H1 (cell line): ENCODE measurements at regions not wholly inside any gene's neighbourhood (a gene's known extent, or its start where the extent isn't known, plus 50 kb on each side); places are given as distances from the start of the nearest gene placed in this dataset.

ENCODE experiments used
- CTCF ChIA-PET: fragments of 300-600 bp; sonication (Branson Sonifier 250); formaldehyde crosslinking; loops from one replicate; lab custom pipeline; 2021; ENCODE audit not compliant: partially characterized antibody; lab: Charles Lee
- POLR2A ChIA-PET: fragments of 300-600 bp; sonication (Branson Sonifier 250); formaldehyde crosslinking; loops from one replicate; lab custom pipeline; 2021; ENCODE audit warnings: inconsistent platforms; ENCODE audit not compliant: partially characterized antibody; lab: Charles Lee
- DNase-seq, 2 experiments: peaks; one replicate each; pipeline versions ENCODE4 v3.0.0 to v3.0.0-alpha.2; 2010 to 2022; ENCODE audit warnings: low spot score in 2 of 2, low read depth in 1 of 2, mixed read lengths in 1 of 2
- FAIRE-seq: peaks from 2 replicates; lab custom pipeline; 2011; peaks lifted over from hg19 to GRCh38; lab: Jason Lieb, UNC
- H2AFZ ChIP-seq: 2 replicates; pipeline ENCODE4 v1.8.1; 2012; ENCODE audit warnings: low read length, inconsistent platforms
- H2AK5ac ChIP-seq: 2 replicates; pipeline ENCODE4 v1.6.1; 2013; ENCODE audit warnings: low read depth, low read length
- H2BK120ac ChIP-seq: replicated peaks from 2 replicates; pipeline ENCODE3; 2013; ENCODE audit warnings: low read depth, low read length, inconsistent platforms
- H2BK12ac ChIP-seq: 2 replicates; pipeline ENCODE4 v1.6.1; 2013; ENCODE audit warnings: low read depth, low read length
- H2BK15ac ChIP-seq: 2 replicates; pipeline ENCODE4 v1.6.1; 2013; ENCODE audit warnings: low read length
- H2BK20ac ChIP-seq: 2 replicates; pipeline ENCODE4 v1.6.1; 2013; ENCODE audit warnings: low read length
- H2BK5ac ChIP-seq: 2 replicates; pipeline ENCODE4 v1.6.1; 2013; ENCODE audit warnings: low read depth, low read length
- H3K14ac ChIP-seq: 2 replicates; pipeline ENCODE4 v1.6.1; 2013; ENCODE audit warnings: inconsistent platforms; ENCODE audit not compliant: insufficient read length
- H3K18ac ChIP-seq: 2 replicates; pipeline ENCODE4 v1.6.1; 2013; ENCODE audit warnings: low read length; ENCODE audit errors: extremely low read depth
- H3K23ac ChIP-seq: 2 replicates; pipeline ENCODE4 v1.6.1; 2013; ENCODE audit warnings: inconsistent platforms; ENCODE audit not compliant: insufficient read length
- H3K23me2 ChIP-seq: 2 replicates; pipeline ENCODE4 v1.6.1; 2013; ENCODE audit warnings: low read depth, low read length
- H3K27ac ChIP-seq: 2 replicates; pipeline ENCODE4 v1.6.1; 2011; ENCODE audit warnings: low read depth, low read length, inconsistent platforms
- H3K27me3 ChIP-seq, 4 experiments: replicated peaks in 1 of 4; 1 replicate in 1 of 4; 2 replicates in 3 of 4; pipeline versions ENCODE4 v1.6.1 to v1.8.1; 2011 to 2013; ENCODE audit warnings: low read length in 3 of 4, mild to moderate bottlenecking in 3 of 4, inconsistent platforms in 2 of 4, mixed read lengths in 2 of 4, moderate library complexity in 1 of 4; ENCODE audit not compliant: control insufficient read depth in 3 of 4, insufficient read depth in 3 of 4; ENCODE audit errors: extremely low read depth in 1 of 4
- H3K36me3 ChIP-seq, 4 experiments: 2 replicates each; pipeline versions ENCODE4 v1.6.1 to v1.8.1; 2011 to 2013; ENCODE audit warnings: mild to moderate bottlenecking in 4 of 4, low read length in 3 of 4, moderate library complexity in 2 of 4, control low read depth in 1 of 4, inconsistent platforms in 1 of 4; ENCODE audit not compliant: insufficient read depth in 4 of 4, control insufficient read depth in 2 of 4
- H3K4ac ChIP-seq: replicated peaks from 2 replicates; pipeline ENCODE3; 2013; ENCODE audit warnings: low read length, low read depth, mixed read lengths, inconsistent platforms; ENCODE audit not compliant: insufficient read length
- H3K4me1 ChIP-seq, 4 experiments: replicated peaks in 1 of 4; 1 replicate in 1 of 4; 2 replicates in 3 of 4; pipeline versions ENCODE4 v1.6.1 to v1.8.1; 2011 to 2013; ENCODE audit warnings: low read length in 3 of 4, inconsistent platforms in 2 of 4, mixed read lengths in 1 of 4; ENCODE audit not compliant: insufficient read depth in 4 of 4, control insufficient read depth in 3 of 4
- H3K4me2 ChIP-seq, 2 experiments: 2 replicates each; pipeline versions ENCODE4 v1.6.1 to v1.8.1; 2011 to 2013; ENCODE audit warnings: low read depth in 2 of 2, low read length in 2 of 2, control low read depth in 1 of 2, inconsistent platforms in 1 of 2, mild to moderate bottlenecking in 1 of 2; ENCODE audit not compliant: insufficient read depth in 1 of 2
- H3K4me3 ChIP-seq, 4 experiments: fragments of 200-600, 300-600 bp in 1 of 4; sonication (generic), shearing (Covaris generic), sonication (Bioruptor Twin) in 1 of 4; 2 replicates each; pipeline versions ENCODE4 v1.5.1 to v1.8.1; 2011 to 2016; ENCODE audit warnings: low read length in 4 of 4, low read depth in 3 of 4, control low read depth in 2 of 4, inconsistent platforms in 2 of 4, mild to moderate bottlenecking in 2 of 4, mixed read lengths in 1 of 4, moderate library complexity in 1 of 4; ENCODE audit not compliant: insufficient read depth in 2 of 4; ENCODE audit errors: extremely low read depth in 1 of 4
- H3K56ac ChIP-seq: replicated peaks from 2 replicates; pipeline ENCODE3; 2013; ENCODE audit warnings: low read depth, mild to moderate bottlenecking, mixed read lengths, low read length, inconsistent platforms; ENCODE audit not compliant: insufficient read length
- H3K79me1 ChIP-seq: 2 replicates; pipeline ENCODE4 v1.6.1; 2013; ENCODE audit warnings: low read depth, low read length, control low read depth
- H3K79me2 ChIP-seq, 2 experiments: 2 replicates each; pipeline versions ENCODE4 v1.6.1 to v1.8.1; 2012 to 2013; ENCODE audit warnings: low read length in 2 of 2, mild to moderate bottlenecking in 2 of 2, inconsistent platforms in 1 of 2; ENCODE audit not compliant: insufficient read depth in 2 of 2, control insufficient read depth in 1 of 2
- H3K9ac ChIP-seq, 4 experiments: replicated peaks in 1 of 4; 1 replicate in 1 of 4; 2 replicates in 3 of 4; pipeline versions ENCODE4 v1.6.1 to v1.8.1; 2011 to 2013; ENCODE audit warnings: low read depth in 3 of 4, low read length in 3 of 4, control low read depth in 2 of 4, mild to moderate bottlenecking in 2 of 4, moderate library complexity in 2 of 4, inconsistent platforms in 1 of 4; ENCODE audit errors: extremely low read depth in 1 of 4
- H3K9me3 ChIP-seq, 2 experiments: 2 replicates each; pipeline versions ENCODE4 v1.6.1 to v1.8.1; 2012 to 2013; ENCODE audit warnings: mild to moderate bottlenecking in 2 of 2, moderate library complexity in 2 of 2, control low read depth in 1 of 2, inconsistent platforms in 1 of 2, low read depth in 1 of 2, low read length in 1 of 2, mixed read lengths in 1 of 2; ENCODE audit not compliant: insufficient read depth in 2 of 2
- H4K20me1 ChIP-seq, 2 experiments: replicated peaks in 1 of 2; 2 replicates each; pipeline versions ENCODE3 to v1.8.1; 2011 to 2013; ENCODE audit warnings: inconsistent platforms in 2 of 2, low read length in 2 of 2, mild to moderate bottlenecking in 1 of 2; ENCODE audit not compliant: insufficient read depth in 2 of 2, control insufficient read depth in 1 of 2
- H4K5ac ChIP-seq: 2 replicates; pipeline ENCODE4 v1.6.1; 2013; ENCODE audit warnings: low read length, low read depth, mixed read lengths, inconsistent platforms; ENCODE audit not compliant: insufficient read length
- H4K8ac ChIP-seq: 2 replicates; pipeline ENCODE4 v1.8.0; 2013; ENCODE audit warnings: mild to moderate bottlenecking, moderate library complexity, low read length, inconsistent platforms; ENCODE audit not compliant: insufficient read depth; ENCODE audit errors: extremely low read depth
- H4K91ac ChIP-seq: replicated peaks from 2 replicates; pipeline ENCODE3; 2013; ENCODE audit warnings: low read length, mixed read lengths, inconsistent platforms; ENCODE audit not compliant: insufficient read length
- CREB1 ChIP-seq: IDR thresholded peaks from 2 replicates; pipeline ENCODE4 v1.6.1; 2012; ENCODE audit warnings: inconsistent platforms
- MAX ChIP-seq: IDR thresholded peaks from 2 replicates; pipeline ENCODE4 v1.6.1; 2012; ENCODE audit warnings: inconsistent platforms
- WGBS, 2 experiments: shearing (Covaris generic) in 1 of 2; methylation state at CpG; one replicate each; pipeline versions ENCODE4 v1.1.6 to v1.1.7; 2013 to 2015; ENCODE audit warnings: low lambda C conversion rate in 2 of 2, mixed read lengths in 2 of 2, inconsistent platforms in 1 of 2, low coverage in 1 of 2, missing lambda C conversion rate in 1 of 2; ENCODE audit not compliant: insufficient replicate concordance in 2 of 2, insufficient coverage in 1 of 2, insufficient read length in 1 of 2; ENCODE audit errors: extremely low coverage in 1 of 2, missing lambda C conversion rate in 1 of 2; 5-methylcytosine and 5-hydroxymethylcytosine counted together

GRCh38 chr11:64477675-64478074 is 78.1 kb upstream of the SLC22A11 start:
- Histone ChIP-seq H3K23me2 (no peaks in the 10 kb centered on the region), H4K91ac (no peak overlapping the region), H3K79me2 (no peaks in the 10 kb centered on the region), H3K4me2 (0 out of 4 replicates have a peak overlapping the region, but pooled peaks of 1 of the 2 experiments have one; percentile 6), H2BK5ac (peak overlapping the region; percentile 66; the same call in 1 of the 2 replicates), H4K8ac (no peak overlapping the region), H2AFZ (0 out of 2 replicates have a peak overlapping the region, but pooled peaks have one; percentile 10), H2BK12ac (no peak overlapping the region; the same call in 1 of the 2 replicates), H3K4me1 (peaks cover 0 to 9% (median 3%) of the 10 kb centered on the region in 4 experiments; a peak in 4 of 7 replicates), H3K4me3 (no peak overlapping the region)
- CTCF ChIA-PET: interaction anchor here (0.7 to 1.7 kb wide), 11 partner anchors 9 to 902 kb away, joined by 3 to 9 read pairs (median 5); no protein-coding TSS in a partner anchor
- FAIRE-seq (no peak), DNase-seq (no peak)
- TF ChIP-seq CREB1: no peak
- TF ChIP-seq MAX: peak; percentile 29
- TF ChIP-seq, all 59 proteins: peak for 1
- Histone ChIP-seq H2BK20ac (no peak overlapping the region), H3K23ac (no peak overlapping the region), H3K27ac (no peak overlapping the region), H2BK15ac (peak overlapping the region; percentile 48), H3K79me1 (no peaks in the 10 kb centered on the region; the same call in 1 of the 2 replicates), H2BK120ac (no peak overlapping the region), H3K4ac (no peak overlapping the region), H3K56ac (no peak overlapping the region), H3K9me3 (no peaks in the 10 kb centered on the region), H3K18ac (peak overlapping the region; percentile 19; the same call in 1 of the 2 replicates), H4K5ac (no peak overlapping the region), H2AK5ac (no peak overlapping the region), H3K14ac (no peak overlapping the region), H3K9ac (no peak overlapping the region), H4K20me1 (no peaks in the 10 kb centered on the region), H3K27me3 (peaks cover 0 to 6% (median under 1%) of the 10 kb centered on the region in 4 experiments; a peak in 4 of 7 replicates), H3K36me3 (no peaks in the 10 kb centered on the region)
- POLR2A ChIA-PET: interaction anchor here (0.9 kb wide), 1 partner anchor 175 kb away, joined by 3 read pairs; no protein-coding TSS in a partner anchor
- WGBS, 2 experiments: 81% methylated on average over 11 of the region's 11 CpGs; no CpG with 5 or more reads in 1 of the 2 experiments
